HG03571 (cell line): ENCODE measurements at regions not wholly inside any gene's neighbourhood (a gene's known extent, or its start where the extent isn't known, plus 50 kb on each side); places are given as distances from the start of the nearest gene placed in this dataset.
A peak's percentile ranks its signal among the peaks of the same experiment; 100 is the strongest.
"Not testable (repeated sequence)": the region's sequence is repeated elsewhere in the genome, so short reads cannot be mapped to it uniquely, and the experiment has no call there.

ENCODE experiments used
- ATAC-seq: cut with Tn5 transposase; IDR thresholded peaks from one replicate; pipeline ENCODE4 v1.9.1; 2021; ENCODE audit not compliant: unreplicated experiment

DNA sequence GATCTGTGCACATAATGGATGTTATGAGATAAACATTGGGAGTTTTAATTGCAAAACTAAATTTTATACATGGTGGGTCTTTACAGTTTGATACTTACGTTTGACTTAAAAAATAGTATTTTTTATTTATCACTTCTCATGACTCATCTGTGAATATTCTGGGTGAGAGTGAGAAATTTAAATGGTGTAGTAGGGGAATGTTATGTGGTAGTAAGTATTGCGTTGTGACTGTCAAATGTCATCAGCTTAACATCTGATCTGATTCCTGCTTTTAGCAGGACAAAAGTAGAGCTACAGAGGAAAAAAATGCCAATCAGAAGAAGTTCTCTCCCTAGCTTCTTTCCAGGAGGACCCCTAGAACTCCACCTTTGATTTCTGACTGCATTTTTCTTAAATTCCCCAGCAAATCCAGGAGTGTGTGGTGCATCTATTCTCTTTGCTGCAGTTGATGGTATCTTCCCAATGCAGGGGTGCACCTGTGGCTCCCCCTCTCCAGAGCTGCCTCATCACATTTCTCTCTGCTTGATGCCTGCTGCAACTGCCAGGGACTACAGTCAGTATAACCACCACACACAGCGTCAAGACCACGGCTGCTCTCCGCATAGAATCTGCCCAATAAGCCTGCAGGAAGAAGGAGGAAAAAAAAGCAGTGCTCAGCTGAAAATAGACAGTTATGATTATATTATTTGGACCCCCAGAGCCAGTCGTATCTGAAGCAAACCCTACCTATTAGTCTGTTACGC lies 151.3 kb upstream of the THUMPD2 start:
- ATAC-seq = no peak

DNA sequence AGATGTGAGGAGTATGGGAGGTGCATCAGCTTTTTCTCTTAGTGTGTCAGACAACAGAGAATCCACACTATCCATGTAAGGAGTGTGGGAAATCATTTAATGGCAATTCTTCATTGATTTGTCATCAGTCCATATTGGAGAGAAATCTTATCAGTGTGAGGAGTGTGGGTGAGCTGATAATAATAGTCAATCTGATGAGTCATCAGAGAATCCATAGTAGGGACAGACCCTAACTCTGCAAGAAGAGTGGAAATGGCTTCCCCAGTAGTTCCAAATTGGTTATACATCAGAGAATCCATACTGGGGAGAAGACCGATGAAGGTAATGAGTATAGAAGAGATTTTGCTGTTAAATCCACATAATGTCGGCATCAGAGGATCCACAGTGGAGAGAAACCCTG lies 150.5 kb upstream of the THUMPD2 start:
- ATAC-seq = no peak

DNA sequence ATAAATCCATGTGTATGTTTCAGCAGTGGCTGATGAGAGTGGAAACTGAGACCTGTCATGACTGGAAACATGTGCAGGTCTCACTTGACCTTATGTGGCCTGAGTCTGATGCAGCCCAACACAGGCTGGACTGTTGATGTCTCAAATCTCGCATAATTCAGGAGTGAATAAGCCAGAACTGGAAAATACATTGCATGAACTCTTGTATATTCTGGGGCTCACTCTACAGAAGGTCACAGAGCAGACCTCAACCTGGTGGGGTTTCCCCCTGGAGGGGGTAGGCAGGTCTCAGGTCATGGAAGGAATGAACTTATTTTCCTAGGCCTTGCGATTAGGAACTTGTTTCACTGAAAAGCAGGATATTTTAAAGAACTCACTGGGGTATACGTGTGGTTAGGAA lies 146.3 kb upstream of the THUMPD2 start:
- no peak for ATAC-seq

DNA sequence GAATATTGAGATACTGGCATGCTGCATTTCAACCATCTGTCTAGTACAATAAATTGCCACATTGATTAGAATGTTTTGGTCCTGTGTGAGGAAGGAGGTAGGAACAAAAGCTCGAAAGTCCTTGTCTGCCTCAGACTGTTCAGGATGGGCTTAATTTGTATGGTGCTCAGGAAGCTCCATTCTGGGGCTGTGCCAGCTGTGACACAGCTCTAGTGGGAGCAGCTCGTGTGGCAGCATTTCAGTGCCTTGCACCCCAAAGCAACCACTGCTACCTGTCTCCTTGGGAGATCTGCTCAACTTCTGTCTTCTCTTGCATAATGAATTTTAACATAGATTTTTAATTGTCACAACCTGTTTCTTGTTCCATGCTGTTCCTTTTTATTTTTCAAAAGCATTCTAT lies 144.4 kb upstream of the THUMPD2 start:
- no peak for ATAC-seq

DNA sequence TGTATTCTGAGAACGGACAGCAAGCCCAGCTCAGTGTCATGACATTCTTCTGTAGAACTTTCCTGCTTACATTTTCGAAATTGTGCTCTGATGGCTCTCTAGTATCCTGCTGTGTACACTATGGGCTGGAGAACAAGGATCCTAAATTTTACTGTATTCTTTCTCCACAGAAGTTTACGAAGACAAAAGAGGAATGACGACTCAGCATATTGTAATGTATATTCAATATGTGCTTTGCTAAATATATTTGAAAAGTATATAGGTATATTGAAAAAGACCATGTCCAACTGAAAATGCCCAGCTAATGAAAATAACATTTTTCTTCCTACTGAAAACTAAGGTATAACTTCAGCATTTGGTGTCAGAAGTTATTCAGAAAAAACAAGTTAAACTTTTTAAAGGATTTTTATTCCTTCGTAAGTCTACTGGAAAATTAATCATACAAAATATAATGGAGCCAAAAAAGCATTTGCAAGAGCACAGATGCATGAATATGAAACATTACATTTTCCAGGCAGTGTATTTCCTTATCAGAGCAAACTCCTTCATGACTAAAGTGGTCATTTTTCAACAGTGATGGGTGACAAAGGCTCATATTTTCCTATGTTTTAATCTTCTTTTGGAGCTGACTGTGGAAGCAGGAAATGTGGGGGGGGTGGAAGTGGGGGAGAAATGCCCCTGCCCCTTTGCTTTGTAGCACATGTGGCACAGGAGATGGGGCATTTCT lies 143.8 kb upstream of the THUMPD2 start:
- no peak for ATAC-seq

DNA sequence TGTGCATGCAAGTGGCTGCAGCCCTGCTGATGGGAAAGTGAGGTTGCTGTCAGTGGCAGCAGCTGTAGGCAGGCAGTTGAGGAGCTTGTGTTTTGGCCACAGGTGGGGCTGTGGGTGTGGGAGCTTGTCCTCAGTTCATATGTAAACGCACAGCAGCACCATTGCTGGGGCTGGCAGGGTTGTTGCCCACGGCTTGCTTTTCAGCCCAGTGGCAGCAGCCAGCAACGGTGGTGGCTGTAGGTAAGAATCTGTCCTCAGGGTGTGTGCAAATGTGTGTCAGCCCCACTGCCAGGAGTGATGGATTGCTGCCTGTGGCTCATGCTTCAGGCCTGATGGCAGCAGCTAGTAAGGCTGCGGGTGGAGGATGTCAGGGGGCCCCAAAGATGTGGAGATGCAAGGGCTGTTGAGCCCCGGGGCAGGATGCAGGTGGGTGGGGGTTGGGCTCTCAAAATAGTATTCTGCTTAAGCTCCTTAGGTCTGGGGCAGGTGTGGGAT lies 141.3 kb upstream of the THUMPD2 start:
- ATAC-seq = no peak

DNA sequence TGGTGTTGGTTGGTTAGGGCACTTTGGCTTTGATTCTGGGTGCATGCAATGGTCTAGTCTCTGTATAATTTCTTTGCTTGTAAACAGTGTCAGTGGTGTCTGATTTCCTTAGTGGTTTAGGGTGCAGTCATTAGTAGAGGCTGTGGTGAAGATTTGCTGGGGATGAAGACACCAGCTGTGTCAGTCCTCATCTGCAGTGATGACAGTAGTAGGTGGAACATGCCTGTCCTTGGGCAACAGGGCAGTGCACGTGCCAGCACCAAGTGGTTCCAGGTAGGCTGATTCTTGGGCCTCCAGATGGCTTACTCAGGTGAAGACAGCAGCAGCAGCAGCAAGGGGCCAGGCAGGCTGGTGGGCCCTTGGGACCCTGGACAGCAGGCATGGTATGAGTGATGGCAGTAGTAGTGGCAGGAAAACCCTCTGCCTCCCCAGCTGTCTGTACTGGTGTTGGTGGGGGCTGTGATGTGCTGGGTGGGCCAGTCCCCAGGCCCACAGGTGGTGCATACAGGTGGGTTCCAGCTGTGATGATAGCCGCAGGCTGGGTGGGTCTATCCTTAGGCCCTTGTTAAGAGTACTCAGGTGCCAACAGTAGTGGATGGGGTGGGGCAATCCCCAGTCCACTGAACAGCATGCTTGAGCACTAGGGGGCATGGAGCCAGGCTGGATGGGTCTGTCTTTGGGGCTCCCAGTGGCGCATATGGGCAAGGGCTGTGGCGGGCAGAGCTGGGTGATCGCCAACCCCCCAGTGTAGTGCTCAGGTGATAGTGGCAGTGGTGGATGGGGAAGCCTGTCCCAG lies 140.7 kb upstream of the THUMPD2 start:
- no peak for ATAC-seq

DNA sequence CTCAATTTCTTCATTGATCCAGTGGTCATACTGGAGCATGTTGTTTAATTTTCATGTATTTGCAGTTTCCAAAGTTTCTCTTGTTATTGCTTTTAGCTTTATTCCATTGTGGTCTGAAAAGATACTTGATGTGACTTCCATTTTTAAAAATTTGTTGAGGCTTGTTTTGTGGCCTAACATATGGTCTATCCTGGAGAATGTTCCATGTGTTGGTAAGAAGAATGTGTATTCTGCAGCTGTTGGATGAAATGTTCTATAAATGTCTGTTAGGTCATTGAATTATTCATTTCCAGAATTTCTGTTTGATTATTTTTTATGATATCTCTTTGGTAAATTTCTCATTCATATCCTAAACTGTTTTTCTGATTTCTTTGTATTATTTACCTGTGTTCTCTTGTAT lies 139.8 kb upstream of the THUMPD2 start:
- no peak for ATAC-seq

DNA sequence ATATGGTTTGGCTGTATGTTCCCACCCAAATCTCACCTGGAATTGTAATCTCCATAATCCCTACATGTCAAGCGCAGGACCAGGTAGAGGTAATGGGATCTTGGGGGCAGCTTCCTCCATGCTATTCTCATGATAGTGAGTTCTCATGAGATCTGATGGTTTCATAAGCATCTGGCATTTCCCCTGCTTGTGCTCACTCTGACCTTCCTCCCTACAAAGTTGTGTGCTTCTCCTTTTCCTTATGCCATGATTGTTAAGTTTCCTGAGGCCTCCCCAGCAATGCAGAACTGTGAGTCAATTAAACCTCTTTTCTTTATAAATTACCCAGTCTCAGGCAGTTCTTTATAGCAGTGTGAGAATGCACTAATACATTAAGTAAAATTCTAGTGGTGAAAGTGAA lies 138.3 kb upstream of the THUMPD2 start:
- ATAC-seq = not testable (repeated sequence)

DNA sequence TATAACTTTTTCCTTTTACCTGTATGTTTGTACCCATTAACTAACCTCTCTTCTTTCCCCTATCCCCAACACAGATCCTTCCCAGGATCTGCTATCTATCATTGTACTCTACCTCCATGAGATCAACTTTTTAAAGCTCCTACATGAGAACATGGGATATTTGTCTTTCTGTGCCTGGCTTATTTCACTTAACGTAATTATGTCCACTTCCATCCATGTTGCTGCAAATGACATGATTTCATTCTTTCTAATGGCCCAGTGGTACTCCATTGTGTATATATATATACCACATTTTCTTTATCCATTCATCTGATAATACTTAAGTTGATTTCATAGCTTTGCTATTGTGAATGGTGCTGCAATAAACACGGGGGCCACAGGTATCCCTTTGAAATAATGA lies 135.9 kb upstream of the THUMPD2 start:
- ATAC-seq = no peak

DNA sequence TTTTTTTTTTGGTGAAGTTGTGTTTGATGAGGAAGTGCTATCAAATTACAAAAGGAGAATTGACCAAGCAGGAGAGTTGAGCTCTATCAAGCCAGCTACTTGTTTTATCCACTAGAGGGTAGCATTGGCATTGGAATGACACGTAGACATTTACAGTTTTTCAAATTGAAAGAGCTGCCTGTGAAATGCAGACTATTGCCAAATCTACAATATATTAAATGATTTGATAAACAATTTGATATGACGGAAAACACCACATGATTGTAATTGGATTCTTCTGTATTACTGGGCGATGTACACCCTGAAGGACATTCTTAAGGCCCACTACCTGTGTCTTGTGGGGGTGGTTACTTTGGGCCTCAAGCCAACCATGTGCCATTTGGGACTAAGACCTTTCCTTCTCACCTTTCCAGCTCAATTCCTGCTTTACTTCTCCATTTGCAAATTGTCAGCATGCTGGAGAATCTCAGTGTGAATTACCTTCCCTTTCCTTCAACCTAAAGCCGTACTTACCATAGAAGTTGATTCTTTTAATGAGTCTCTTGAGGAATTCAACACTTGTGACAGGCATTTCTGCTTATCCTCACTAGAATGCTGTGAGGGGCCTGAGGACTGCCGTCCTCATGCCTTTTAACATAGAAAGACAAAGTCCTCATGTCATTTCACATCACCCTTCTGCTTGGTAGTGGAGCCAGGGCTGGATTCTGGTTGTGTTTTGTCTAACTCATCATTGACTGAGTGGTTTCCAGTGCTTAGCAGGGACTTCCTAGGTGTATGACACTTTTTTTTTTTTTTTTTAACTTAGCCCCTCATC lies 134.8 kb upstream of the THUMPD2 start:
- ATAC-seq = peak; percentile 66

DNA sequence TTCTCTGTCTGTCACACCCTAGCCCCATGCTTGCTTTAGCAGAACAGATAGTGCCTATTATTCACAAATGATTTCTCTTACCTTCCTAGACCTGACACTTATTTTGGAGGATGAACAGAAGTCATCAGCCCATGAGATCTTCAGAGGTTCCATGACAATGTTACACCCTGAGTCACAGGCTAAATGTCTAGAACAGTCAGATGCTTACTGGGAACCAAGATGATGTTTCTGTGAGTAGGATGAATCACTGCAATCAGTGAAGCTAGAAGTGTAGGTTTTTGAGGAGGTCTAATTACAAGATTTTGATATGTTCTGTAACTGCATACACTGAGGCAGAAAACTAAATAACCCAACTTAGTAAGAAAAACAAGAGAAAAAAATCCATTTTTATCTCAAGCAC lies 123.0 kb upstream of the THUMPD2 start:
- ATAC-seq = no peak

DNA sequence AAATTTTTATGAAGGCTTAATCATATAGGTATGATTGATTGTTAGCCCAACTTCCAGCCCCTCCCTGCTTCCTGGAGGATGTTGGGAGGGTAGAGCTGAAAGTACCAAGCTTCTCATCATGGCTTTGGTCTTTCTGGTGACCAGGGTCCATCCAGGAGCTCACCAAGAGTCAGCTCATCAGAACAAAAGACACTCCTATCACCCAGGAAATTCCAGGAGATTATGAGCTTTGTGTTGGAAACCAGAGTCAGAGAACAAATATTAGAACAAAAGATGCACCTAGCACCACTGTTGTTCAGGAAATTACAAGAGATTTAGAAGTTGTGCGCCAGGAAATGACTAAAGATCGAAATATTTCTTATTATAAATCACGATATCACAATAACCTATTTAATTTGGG lies 119.9 kb upstream of the THUMPD2 start:
- no peak for ATAC-seq

DNA sequence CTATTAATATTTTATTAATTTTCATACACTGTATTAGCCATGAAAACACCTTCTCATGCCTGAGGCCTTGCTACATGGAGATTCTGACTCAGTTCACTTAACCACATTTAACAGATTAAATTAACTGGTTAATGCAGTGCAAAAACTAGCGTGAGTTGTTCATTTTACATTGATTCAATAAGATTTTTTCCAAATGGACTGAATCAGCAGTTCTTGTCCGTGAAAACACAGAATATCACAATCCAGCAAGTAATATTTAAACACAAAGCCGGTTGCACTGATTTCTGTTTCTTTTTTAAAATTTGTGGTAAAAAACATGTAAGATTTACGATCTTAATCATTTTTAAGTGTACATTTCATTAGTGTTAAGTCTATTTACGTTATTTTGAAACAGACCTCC lies 118.2 kb upstream of the THUMPD2 start:
- ATAC-seq = no peak

DNA sequence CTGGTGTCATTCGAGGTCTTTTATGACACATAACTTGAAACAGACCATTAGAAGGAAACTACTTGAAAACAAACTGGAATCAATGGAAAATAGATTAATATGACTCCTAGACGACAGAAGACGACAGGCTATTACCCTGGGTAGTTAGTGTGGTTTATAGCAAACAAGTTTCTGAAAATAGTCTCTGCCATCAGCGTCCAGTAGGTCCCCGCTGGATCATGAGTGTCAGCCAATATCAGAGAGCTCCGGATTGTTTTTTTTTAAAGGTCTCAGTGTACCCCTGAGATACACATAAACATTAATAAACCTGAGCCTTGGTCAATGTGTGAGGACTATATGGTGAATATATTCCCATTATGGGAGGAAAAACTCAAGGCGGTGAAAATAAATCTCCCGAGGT lies 115.0 kb upstream of the THUMPD2 start:
- ATAC-seq = no peak

DNA sequence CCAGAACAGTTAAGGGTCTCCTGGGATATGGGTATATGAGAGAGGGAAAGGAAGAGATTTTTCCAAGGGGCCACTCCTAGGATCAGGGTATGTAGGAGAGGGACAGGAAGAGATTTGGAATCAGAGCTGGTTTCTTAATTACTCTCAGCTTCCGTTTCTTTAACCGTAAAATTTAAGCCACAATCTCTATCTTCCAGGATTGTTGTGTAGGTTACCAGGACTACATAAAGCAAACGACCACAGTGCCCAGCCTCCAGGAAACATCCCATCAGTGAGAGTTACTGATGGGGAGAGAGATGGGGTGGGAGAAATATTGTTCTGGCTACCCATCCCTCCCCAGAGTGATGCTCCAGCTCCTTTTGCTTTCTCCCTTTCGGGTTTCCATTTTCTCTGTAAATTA lies 114.6 kb upstream of the THUMPD2 start:
- ATAC-seq = no peak

DNA sequence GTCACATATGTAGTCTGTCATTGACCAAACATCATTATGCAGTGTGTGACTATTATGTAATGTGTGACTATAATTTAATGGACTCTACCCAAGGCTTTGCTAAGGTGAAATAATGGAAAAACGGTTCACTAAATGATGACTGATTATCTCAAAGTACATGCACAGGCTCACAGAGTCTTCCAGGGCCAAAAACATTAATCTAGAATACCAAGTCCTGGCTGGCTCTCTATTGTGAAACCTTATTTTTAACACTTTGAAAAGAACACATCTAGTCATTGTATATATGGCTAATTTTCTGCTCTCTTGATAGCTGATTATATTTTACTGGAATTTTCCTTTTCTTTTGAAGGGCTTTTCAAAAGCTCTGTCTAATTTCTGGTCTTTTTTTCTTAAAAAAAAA lies 102.9 kb upstream of the THUMPD2 start:
- no peak for ATAC-seq

DNA sequence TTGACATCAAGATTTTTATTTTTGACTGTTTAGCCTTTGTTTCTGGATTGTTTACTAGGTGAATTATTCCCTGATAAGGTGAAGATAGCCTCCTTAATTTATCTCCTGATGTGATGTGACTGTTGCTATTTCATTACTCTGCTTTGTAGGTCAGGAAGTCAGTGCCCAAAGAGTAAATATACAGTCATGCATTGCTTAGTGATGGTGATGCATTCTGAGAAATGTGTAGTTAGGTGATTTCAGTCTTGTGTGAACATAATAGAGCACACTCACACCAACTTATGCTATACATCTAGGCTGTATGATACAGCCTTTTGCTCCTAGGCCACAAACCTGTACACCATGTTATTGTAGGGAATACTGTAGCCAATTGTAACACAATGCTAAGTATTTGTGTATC lies 102.4 kb upstream of the THUMPD2 start:
- no peak for ATAC-seq

DNA sequence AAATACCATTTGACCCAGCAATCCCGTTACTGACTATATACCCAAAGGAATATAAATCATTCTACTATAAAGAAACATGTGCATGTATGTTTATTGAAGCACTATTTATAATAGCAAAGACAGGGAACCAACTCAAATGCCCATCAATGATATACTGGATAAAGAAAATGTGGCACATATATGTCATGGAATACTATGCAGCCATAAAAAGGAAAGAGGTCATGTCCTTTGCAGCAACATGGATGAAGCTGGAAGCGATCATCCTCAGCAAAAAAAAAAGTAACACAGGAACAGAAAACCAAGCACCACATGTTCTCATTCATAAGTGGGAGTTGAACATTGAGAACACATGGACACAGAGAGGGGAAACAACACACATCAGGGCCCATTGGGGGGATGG lies 99.9 kb upstream of the THUMPD2 start:
- ATAC-seq = not testable (repeated sequence)

DNA sequence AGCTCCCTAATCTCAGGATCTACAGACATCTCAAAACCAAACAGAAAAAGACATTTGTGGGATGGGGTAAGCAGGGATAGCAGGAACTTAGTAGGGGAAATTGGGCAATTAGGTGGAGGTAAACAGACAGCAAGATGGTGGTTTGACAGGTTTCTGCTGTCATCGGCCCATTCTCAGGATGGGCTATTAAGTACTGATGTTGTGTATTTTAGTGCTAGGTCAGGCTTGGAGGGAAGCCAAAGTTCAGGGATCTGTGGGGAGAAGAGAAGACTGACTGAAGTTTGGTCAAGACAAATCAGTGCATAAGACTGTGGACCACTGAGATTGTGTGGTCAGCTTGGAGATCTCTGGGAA lies 96.8 kb upstream of the THUMPD2 start:
- ATAC-seq = no peak
